HUES48 (cell line): ENCODE measurements at regions not wholly inside any gene's neighbourhood (a gene's known extent, or its start where the extent isn't known, plus 50 kb on each side); places are given as distances from the start of the nearest gene placed in this dataset.

ENCODE experiments used
- H3K27ac ChIP-seq: one replicate; pipeline ENCODE4 v1.7.0; 2013; ENCODE audit warnings: low read depth, low read length, inconsistent platforms
- H3K27me3 ChIP-seq: 2 replicates; pipeline ENCODE4 v1.6.1; 2013; ENCODE audit warnings: mild to moderate bottlenecking, low read length; ENCODE audit not compliant: control insufficient read depth, insufficient read depth
- H3K36me3 ChIP-seq: 2 replicates; pipeline ENCODE4 v1.6.1; 2013; ENCODE audit warnings: low read length; ENCODE audit not compliant: control insufficient read depth, insufficient read depth
- H3K4me1 ChIP-seq: 2 replicates; pipeline ENCODE4 v1.6.1; 2013; ENCODE audit warnings: mild to moderate bottlenecking, low read length; ENCODE audit not compliant: control insufficient read depth, insufficient read depth
- H3K4me3 ChIP-seq: 2 replicates; pipeline ENCODE4 v1.5.1; 2013; ENCODE audit warnings: mild to moderate bottlenecking, low read depth, low read length
- H3K9ac ChIP-seq: 2 replicates; pipeline ENCODE4 v1.6.1; 2013; ENCODE audit warnings: mild to moderate bottlenecking, low read depth, low read length, moderate library complexity
- H3K9me3 ChIP-seq: 2 replicates; pipeline ENCODE4 v1.6.1; 2013; ENCODE audit warnings: low read length; ENCODE audit not compliant: control insufficient read depth, insufficient read depth

DNA sequence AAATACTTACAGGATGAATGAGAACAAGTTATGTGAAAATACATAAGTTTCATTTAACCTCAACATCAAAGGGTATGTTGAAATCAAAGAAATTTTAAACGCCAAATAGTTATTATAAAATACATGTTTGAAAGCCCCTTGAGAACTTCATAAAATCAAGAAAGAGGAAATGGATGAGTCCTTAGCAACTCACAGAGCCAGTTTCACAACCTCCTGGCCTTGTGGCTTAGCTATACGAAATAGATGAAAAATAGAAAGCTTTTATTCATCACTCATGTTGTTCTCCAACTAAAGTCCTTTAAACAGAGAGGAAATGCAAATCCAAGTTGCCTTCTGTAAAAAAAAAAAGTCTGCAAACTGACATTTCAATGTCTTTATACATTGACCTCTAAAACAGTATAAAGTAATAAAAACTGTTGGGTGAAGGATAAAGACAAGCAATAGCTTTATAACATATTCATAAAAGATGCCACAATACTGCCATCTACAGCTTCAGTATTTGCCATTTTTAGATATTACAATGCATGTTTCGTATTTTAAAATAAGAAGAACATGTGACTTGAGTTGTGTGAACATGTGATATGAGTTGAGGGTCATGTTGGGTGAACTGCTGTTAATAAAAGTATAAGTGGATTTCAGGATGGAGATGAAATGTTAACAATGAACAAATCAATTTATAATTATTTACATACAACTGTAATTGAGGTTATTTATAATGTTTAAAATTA lies 847.8 kb downstream of the MRPL39 start:
- H3K27me3 ChIP-seq: no peaks in the 10 kb centered on the region
- H3K9ac ChIP-seq: no peak overlapping the region
- no peaks in the 10 kb centered on the region; the same call in 1 of the 2 replicates for H3K9me3 ChIP-seq
- no peaks in the 10 kb centered on the region for H3K36me3 ChIP-seq
- no peaks in the 10 kb centered on the region for H3K4me1 ChIP-seq
- no peak overlapping the region for H3K4me3 ChIP-seq
- H3K27ac ChIP-seq: no peak overlapping the region

DNA sequence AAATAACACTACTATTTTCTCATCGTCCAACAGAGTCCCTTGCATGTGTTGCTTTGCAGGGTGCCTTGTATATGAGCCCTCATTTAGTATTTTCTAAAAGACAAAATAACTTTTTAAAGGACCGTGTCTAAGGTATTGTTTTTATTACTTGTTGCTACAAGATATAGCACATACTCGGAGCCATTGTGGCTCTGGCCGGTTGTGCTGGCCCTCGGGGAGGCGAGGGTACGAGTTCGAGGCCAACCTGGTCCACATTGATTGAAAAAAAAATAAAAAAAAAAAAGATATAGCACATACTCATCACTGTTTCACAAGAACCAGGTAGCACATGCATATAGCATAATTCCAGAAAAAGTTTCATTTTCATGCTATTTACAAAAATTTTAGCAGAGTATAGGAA lies 869.2 kb downstream of the MRPL39 start:
- Histone ChIP-seq H3K27ac (no peak overlapping the region), H3K4me3 (no peak overlapping the region), H3K4me1 (no peaks in the 10 kb centered on the region), H3K27me3 (no peaks in the 10 kb centered on the region), H3K9ac (no peak overlapping the region), H3K36me3 (no peaks in the 10 kb centered on the region), H3K9me3 (no peaks in the 10 kb centered on the region)

DNA sequence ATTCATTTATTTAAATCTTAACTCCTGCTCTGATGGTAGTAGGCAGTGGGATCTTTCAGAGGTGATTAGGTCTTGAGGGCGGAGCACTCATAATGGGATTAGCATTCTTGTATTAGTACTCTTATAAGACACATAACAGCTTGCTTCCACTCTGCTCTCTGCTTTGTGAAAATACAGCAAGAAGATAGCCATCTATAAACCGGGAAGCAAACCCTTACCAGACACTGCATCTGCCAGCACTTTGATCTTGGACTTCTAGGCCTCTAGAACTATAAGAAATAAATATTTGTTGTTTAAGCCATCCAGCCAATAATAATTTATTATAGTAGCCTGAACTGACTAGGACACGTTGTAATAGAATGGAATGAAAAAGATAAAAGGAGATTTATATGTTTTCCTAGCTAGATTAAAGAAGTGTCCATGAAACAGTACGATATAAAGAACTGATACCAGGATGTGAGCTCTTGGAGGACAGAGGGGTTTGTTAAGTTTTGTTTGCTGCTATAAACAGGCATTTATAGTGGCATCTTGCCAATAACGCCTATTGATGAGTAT lies 869.9 kb downstream of the MRPL39 start:
- Histone ChIP-seq H3K27ac (no peak overlapping the region), H3K27me3 (no peaks in the 10 kb centered on the region), H3K9ac (no peak overlapping the region), H3K9me3 (no peaks in the 10 kb centered on the region), H3K4me1 (no peaks in the 10 kb centered on the region), H3K36me3 (no peaks in the 10 kb centered on the region), H3K4me3 (no peak overlapping the region)

DNA sequence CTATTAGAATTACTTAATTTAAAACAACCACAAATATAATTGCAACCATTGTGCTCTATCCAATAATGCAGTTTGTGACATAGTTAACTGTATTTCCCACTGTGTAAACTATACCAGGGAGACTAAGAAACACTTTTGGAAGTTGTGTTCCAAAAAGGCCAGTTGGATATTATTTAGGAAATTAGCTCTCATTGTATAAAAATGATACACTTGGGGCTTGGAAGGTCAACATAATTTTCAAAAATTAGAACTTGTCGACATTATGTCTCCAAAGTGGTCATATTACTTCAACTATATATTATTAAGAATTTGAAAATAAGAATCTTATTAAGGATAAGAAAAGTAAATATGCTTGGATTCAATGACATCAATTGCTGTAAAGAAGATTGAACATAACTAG lies 876.6 kb downstream of the MRPL39 start:
- H3K36me3 ChIP-seq: no peaks in the 10 kb centered on the region
- no peaks in the 10 kb centered on the region for H3K4me1 ChIP-seq
- no peaks in the 10 kb centered on the region for H3K27me3 ChIP-seq
- H3K9ac ChIP-seq: no peak overlapping the region
- no peak overlapping the region for H3K27ac ChIP-seq
- no peak overlapping the region for H3K4me3 ChIP-seq
- H3K9me3 ChIP-seq: no peaks in the 10 kb centered on the region

DNA sequence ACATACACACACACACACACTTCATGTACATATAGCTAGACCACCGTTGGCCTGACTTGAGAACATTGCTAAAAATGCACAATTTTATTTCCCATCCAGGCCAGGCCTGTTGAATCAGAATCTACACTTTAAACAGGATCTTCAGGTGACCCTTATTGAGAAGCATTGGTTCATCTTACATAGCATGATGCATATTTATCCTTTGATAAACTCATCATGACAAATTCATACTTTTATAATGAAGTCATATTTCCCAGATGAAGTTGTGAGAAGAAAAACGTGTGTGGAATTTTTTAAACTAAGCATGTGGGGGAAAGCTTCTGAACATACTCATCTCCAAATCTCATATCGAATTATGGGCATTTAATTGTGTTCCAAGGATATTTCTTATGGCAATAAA lies 877.7 kb downstream of the MRPL39 start:
- H3K27ac ChIP-seq: no peak overlapping the region
- H3K36me3 ChIP-seq: no peaks in the 10 kb centered on the region
- no peak overlapping the region for H3K4me3 ChIP-seq
- H3K9ac ChIP-seq: no peak overlapping the region
- H3K27me3 ChIP-seq: no peaks in the 10 kb centered on the region
- no peaks in the 10 kb centered on the region for H3K4me1 ChIP-seq
- no peaks in the 10 kb centered on the region for H3K9me3 ChIP-seq

DNA sequence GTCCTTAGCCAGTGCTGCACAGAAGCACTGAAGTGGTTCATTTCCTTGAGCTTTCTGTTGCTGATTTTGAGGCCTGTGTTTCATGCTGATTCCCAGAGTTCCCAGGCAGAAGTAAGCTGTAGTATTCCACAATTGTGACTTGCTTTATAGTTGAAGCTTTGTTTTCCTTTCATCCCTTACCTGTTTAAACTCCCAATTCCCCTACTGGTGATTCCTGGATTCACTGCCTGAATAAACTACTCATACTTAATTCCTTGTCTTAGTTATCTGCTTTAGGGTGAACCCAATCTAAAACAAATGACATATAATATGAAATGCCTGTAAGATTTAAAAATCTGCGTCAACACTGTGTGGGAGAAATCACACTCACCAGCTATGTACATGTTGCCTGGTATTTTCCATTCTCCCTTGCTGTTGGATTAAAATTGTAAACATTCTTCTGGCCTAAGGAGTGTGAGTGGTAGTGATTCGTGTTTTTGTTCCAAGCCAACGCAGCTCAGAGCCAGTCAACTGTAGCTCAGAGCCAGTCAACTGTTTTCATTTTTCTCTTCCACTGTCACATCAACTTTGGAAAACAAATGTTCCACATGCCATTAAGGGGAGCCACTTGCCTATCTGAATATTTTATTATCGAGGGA lies 879.4 kb downstream of the MRPL39 start:
- Histone ChIP-seq H3K27ac (no peak overlapping the region), H3K27me3 (no peaks in the 10 kb centered on the region), H3K36me3 (no peaks in the 10 kb centered on the region), H3K4me1 (no peaks in the 10 kb centered on the region), H3K9me3 (no peaks in the 10 kb centered on the region), H3K4me3 (no peak overlapping the region), H3K9ac (no peak overlapping the region)

DNA sequence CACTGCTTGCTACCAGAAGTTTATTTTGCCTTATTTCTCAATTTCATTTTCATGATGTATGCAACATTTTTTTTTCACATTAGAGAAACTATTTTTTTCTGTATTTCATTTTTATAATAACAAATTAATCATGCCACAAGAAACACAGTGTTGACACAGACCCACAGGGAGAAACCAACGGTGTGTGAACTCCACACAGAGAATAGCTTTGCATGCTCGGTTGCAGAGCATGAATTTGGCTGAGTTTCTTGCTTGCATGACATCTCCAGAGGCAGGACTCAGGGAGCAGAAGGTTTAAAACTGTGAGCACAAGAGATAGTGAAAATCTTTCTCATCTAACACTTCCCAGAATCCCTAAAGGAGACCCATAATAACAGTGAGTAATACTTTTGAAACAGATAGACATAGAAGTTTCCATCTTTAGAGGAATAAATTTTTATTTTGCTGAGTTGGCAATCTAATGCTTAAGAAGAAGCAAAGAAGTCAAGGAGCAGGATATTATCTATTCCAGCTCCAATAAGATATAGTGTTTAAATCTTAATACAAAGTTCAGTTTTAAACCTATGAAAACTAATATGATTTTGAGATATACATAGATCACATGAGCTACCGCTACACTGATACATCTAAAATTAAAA lies 890.9 kb downstream of the MRPL39 start:
- Histone ChIP-seq H3K4me3 (no peak overlapping the region), H3K9ac (no peak overlapping the region), H3K27me3 (no peaks in the 10 kb centered on the region), H3K4me1 (0 out of 2 replicates have a peak, but pooled peaks cover 4% of the 10 kb centered on the region), H3K36me3 (no peaks in the 10 kb centered on the region), H3K9me3 (no peaks in the 10 kb centered on the region), H3K27ac (no peak overlapping the region)

DNA sequence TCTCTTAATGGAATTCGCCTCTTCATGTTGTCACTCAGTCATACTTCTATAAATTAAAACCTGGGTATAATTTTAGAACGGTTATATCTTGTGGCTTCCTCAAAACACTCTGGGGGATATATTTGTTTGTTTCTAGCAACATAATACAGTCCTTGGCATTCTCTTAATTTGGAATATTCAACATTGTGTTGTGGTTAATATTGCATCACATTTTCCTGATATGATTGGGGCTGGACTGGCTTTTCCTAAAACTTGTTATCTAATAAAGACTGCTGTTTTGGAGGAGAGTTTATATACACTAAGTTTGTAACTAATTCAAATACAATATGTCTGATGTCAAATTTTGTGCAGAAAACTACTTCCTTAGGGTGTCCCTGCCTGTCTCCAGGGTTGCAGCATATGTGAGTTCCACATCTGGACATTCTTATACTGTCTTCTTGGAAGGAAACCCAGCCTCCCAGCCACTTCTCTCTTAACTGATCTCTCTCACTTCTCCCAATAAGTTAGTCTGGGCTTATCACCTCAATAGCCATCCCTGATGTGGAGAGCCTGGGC lies 892.6 kb downstream of the MRPL39 start:
- Histone ChIP-seq H3K27me3 (no peaks in the 10 kb centered on the region), H3K4me1 (0 out of 2 replicates have a peak, but pooled peaks cover 4% of the 10 kb centered on the region), H3K27ac (no peak overlapping the region), H3K9me3 (no peaks in the 10 kb centered on the region), H3K4me3 (no peak overlapping the region), H3K36me3 (no peaks in the 10 kb centered on the region), H3K9ac (no peak overlapping the region)

DNA sequence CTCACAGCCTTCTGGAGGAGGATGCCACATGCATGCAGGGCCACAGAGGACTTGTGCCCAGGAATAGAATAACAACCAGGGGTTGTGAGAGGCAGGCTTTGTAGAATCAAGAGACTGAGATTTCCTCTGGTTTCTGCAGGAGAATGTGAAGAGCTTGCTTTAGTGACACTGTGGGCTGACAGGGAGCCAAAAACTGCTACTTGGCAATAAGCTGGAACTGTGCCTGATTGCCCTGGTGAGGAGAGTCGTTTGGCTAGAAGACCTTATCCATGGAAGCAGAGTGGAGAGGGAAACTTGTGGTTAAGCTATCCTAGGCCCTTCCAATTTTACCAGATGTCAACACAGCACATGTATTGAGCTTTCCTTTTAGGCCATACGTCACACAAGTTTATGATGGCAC lies 902.1 kb downstream of the MRPL39 start:
- Histone ChIP-seq H3K4me1 (no peaks in the 10 kb centered on the region), H3K27me3 (no peaks in the 10 kb centered on the region), H3K9me3 (no peaks in the 10 kb centered on the region), H3K36me3 (no peaks in the 10 kb centered on the region), H3K4me3 (no peak overlapping the region), H3K27ac (no peak overlapping the region), H3K9ac (no peak overlapping the region)

DNA sequence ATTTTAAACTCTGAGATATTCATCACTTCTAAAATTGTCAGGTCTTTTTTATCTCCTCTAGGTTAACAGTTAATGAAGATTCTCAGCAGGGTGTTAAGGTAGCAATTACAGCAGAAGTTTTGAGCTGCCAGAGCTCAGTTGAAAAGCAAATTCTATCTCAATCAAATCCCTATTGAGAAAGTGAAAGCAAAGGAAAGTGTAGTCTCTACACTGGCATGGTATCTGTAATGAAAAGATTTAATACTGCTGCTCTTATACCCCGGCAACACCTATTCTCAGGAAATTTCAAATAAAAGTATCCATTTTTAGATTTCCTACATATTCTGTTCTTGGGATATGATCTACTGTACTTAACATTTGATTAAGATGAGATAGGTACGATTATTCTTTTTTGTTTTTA lies 913.5 kb downstream of the MRPL39 start:
- Histone ChIP-seq H3K9ac (no peak overlapping the region), H3K9me3 (no peaks in the 10 kb centered on the region), H3K4me3 (no peak overlapping the region), H3K36me3 (no peaks in the 10 kb centered on the region), H3K27me3 (no peaks in the 10 kb centered on the region), H3K4me1 (peaks cover 4% of the 10 kb centered on the region; the same call in 1 of the 2 replicates), H3K27ac (no peak overlapping the region)

DNA sequence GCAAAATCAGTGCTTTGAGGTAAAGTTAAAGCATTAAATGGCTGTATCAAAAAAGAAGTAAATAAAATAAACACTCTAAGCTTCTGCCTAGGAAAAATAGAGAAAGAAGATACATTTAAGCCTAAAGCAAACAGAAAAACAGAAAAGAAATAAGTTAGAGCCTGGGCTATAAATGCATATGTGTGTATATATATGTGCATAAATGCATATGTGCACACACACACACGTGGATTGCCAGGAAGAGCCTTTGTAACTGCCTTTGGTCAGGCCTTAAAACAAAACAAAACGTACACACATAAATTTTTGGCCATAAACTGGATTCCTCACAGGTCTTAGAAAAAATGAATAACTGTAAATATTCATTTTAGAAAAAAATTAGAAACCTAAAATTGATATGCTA lies 925.8 kb downstream of the MRPL39 start:
- no peaks in the 10 kb centered on the region for H3K9me3 ChIP-seq
- H3K4me3 ChIP-seq: no peak overlapping the region
- H3K9ac ChIP-seq: no peak overlapping the region
- H3K4me1 ChIP-seq: no peaks in the 10 kb centered on the region
- no peaks in the 10 kb centered on the region for H3K27me3 ChIP-seq
- H3K27ac ChIP-seq: no peak overlapping the region
- no peaks in the 10 kb centered on the region for H3K36me3 ChIP-seq
